SK-N-SH treated with all-trans-retinoic acid at 6 μM for 48 hours (cell line): ENCODE measurements at regions not wholly inside any gene's neighbourhood (a gene's known extent, or its start where the extent isn't known, plus 50 kb on each side); places are given as distances from the start of the nearest gene placed in this dataset.

Experiments used
- ATAC-seq: fragments of 200-7000 bp; cut with Tn5 transposase; 3 replicates; pipeline ENCODE4 v1.9.1; 2020; ENCODE audit warnings: mild to moderate bottlenecking, moderate library complexity
- ARNTL ChIP-seq: fragments of 450-650 bp; formaldehyde crosslinking; IDR thresholded peaks from 2 replicates; pipeline ENCODE4 v1.5.0; 2020; ENCODE audit warnings: low read depth, mild to moderate bottlenecking, moderate library complexity, borderline replicate concordance
- BACH2 ChIP-seq: fragments of 250-450 bp; sonication (Bioruptor Pico); IDR thresholded peaks from 2 replicates; pipeline ENCODE4 v1.9.0; 2021; ENCODE audit warnings: mild to moderate bottlenecking, borderline replicate concordance
- CSDC2 ChIP-seq: fragments of 250-450 bp; sonication (Bioruptor Pico); IDR thresholded peaks from 2 replicates; pipeline ENCODE4 v1.5.0; 2020; ENCODE audit warnings: mild to moderate bottlenecking, moderate library complexity
- GLIS3 ChIP-seq: fragments of 250-450 bp; sonication (Bioruptor Pico); IDR thresholded peaks from 2 replicates; pipeline ENCODE4 v1.5.0; 2020; ENCODE audit warnings: mild to moderate bottlenecking, moderate library complexity
- ISL1 ChIP-seq: fragments of 250-450 bp; sonication (Bioruptor Pico); IDR thresholded peaks from 2 replicates; pipeline ENCODE4 v2.1.2; 2022; ENCODE audit warnings: mild to moderate bottlenecking, moderate library complexity
- OSR1 ChIP-seq: fragments of 250-450 bp; sonication (Bioruptor Pico); IDR thresholded peaks from 2 replicates; pipeline ENCODE4 v1.8.0; 2022; ENCODE audit warnings: moderate library complexity, mild to moderate bottlenecking, inconsistent platforms
- PPARA ChIP-seq: fragments of 250-450 bp; sonication (Bioruptor Pico); IDR thresholded peaks from 2 replicates; pipeline ENCODE4 v1.5.0; 2020; ENCODE audit warnings: mild to moderate bottlenecking, borderline replicate concordance
- RARB ChIP-seq: fragments of 250-450 bp; sonication (Bioruptor Pico); IDR thresholded peaks from 2 replicates; pipeline ENCODE4 v1.8.0; 2021; ENCODE audit warnings: mild to moderate bottlenecking, moderate library complexity
- SNAI2 ChIP-seq: fragments of 250-450 bp; sonication (Bioruptor Pico); IDR thresholded peaks from 2 replicates; pipeline ENCODE4 v1.5.0; 2020; ENCODE audit warnings: mild to moderate bottlenecking, moderate library complexity
- TCF4 ChIP-seq: fragments of 250-450 bp; sonication (Bioruptor Pico); IDR thresholded peaks from 2 replicates; pipeline ENCODE4 v1.8.0; 2021; ENCODE audit warnings: mild to moderate bottlenecking, moderate library complexity, borderline replicate concordance
- TOX ChIP-seq: fragments of 250-450 bp; sonication (Bioruptor Pico); IDR thresholded peaks from 2 replicates; pipeline ENCODE4 v1.8.0; 2021; ENCODE audit warnings: mild to moderate bottlenecking, moderate library complexity, borderline replicate concordance
- ZC3H10 ChIP-seq: fragments of 250-450 bp; sonication (Bioruptor Pico); IDR thresholded peaks from 2 replicates; pipeline ENCODE4 v1.5.1; 2021; ENCODE audit warnings: mild to moderate bottlenecking, moderate library complexity
- ZFP3 ChIP-seq: fragments of 250-450 bp; sonication (Bioruptor Pico); IDR thresholded peaks from 2 replicates; pipeline ENCODE4 v1.5.0; 2020; ENCODE audit warnings: mild to moderate bottlenecking, moderate library complexity
- ZFP30 ChIP-seq: fragments of 450-650 bp; formaldehyde crosslinking; IDR thresholded peaks from 2 replicates; pipeline ENCODE4 v1.5.0; 2022; ENCODE audit warnings: mild to moderate bottlenecking, moderate library complexity
- ZNF565 ChIP-seq: fragments of 450-650 bp; formaldehyde crosslinking; conservative IDR thresholded peaks from 2 replicates; pipeline ENCODE4 v1.5.0; 2020; ENCODE audit warnings: low read depth, mild to moderate bottlenecking, moderate library complexity
- ZNF70 ChIP-seq: fragments of 450-650 bp; formaldehyde crosslinking; IDR thresholded peaks from 2 replicates; pipeline ENCODE4 v1.5.0; 2020; ENCODE audit warnings: mild to moderate bottlenecking, moderate library complexity
- ZNF8 ChIP-seq: fragments of 450-650 bp; formaldehyde crosslinking; IDR thresholded peaks from 2 replicates; pipeline ENCODE4 v1.5.0; 2020; ENCODE audit warnings: mild to moderate bottlenecking, moderate library complexity
- TF ChIP-seq, protein P1 (sequence below): fragments of 250-450 bp; sonication (Bioruptor Pico); IDR thresholded peaks from 2 replicates; pipeline ENCODE4 v1.8.0; 2021; ENCODE audit warnings: low read depth, mild to moderate bottlenecking, moderate library complexity, borderline replicate concordance
- TF ChIP-seq, protein P2 (sequence below): fragments of 250-450 bp; sonication (Bioruptor Pico); IDR thresholded peaks from 2 replicates; pipeline ENCODE4 v1.5.1; 2021; ENCODE audit warnings: mild to moderate bottlenecking, moderate library complexity
- TF ChIP-seq, protein P3 (sequence below): fragments of 250-450 bp; sonication (Bioruptor Pico); IDR thresholded peaks from 2 replicates; pipeline ENCODE4 v1.5.1; 2020; ENCODE audit warnings: low read depth, mild to moderate bottlenecking, moderate library complexity
- TF ChIP-seq, protein P4 (sequence below): fragments of 250-450 bp; sonication (Bioruptor Pico); IDR thresholded peaks from 2 replicates; pipeline ENCODE4 v1.8.0; 2020; ENCODE audit warnings: mild to moderate bottlenecking, moderate library complexity, borderline replicate concordance
- TF ChIP-seq, protein P5 (sequence below): fragments of 250-450 bp; sonication (Bioruptor Pico); IDR thresholded peaks from 2 replicates; pipeline ENCODE4 v1.5.0; 2020; ENCODE audit warnings: mild to moderate bottlenecking, moderate library complexity

DNA sequence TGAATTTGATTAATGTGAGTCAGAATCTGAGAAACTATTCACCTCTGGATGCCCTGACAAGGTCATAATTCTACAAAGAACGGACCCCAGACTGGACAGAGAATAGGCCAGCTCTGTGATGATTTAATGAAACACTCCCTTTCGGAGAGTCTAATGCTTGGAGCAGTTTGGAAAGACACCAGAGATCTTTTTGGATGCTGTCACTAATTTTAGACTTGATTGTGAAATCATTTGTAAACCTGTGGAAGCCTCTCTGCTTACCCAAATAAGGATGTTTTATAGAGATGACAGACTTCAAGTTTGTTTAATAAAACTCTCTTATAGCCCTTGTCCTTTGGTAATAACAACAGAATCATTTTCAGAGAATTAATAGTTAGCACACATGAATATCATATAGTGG, 83.5 kb downstream of the MYL12B start:
- TF ChIP-seq, protein P1, sequence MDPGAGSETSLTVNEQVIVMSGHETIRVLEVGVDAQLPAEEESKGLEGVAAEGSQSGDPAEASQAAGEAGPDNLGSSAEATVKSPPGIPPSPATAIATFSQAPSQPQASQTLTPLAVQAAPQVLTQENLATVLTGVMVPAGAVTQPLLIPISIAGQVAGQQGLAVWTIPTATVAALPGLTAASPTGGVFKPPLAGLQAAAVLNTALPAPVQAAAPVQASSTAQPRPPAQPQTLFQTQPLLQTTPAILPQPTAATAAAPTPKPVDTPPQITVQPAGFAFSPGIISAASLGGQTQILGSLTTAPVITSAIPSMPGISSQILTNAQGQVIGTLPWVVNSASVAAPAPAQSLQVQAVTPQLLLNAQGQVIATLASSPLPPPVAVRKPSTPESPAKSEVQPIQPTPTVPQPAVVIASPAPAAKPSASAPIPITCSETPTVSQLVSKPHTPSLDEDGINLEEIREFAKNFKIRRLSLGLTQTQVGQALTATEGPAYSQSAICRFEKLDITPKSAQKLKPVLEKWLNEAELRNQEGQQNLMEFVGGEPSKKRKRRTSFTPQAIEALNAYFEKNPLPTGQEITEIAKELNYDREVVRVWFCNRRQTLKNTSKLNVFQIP (CRISPR knock-in tag) = no peak
- no peak for TF ChIP-seq ZNF565 (CRISPR knock-in tag)
- no peak for TF ChIP-seq BACH2
- no peak for TF ChIP-seq TCF4
- no peak for TF ChIP-seq ZNF70
- TF ChIP-seq ZNF8 (CRISPR knock-in tag) = no peak
- TF ChIP-seq, protein P2, sequence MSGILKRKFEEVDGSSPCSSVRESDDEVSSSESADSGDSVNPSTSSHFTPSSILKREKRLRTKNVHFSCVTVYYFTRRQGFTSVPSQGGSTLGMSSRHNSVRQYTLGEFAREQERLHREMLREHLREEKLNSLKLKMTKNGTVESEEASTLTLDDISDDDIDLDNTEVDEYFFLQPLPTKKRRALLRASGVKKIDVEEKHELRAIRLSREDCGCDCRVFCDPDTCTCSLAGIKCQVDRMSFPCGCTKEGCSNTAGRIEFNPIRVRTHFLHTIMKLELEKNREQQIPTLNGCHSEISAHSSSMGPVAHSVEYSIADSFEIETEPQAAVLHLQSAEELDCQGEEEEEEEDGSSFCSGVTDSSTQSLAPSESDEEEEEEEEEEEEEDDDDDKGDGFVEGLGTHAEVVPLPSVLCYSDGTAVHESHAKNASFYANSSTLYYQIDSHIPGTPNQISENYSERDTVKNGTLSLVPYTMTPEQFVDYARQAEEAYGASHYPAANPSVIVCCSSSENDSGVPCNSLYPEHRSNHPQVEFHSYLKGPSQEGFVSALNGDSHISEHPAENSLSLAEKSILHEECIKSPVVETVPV (CRISPR knock-in tag) = no peak
- TF ChIP-seq SNAI2 (CRISPR knock-in tag) = no peak
- TF ChIP-seq TOX (CRISPR knock-in tag) = no peak
- TF ChIP-seq, protein P3, sequence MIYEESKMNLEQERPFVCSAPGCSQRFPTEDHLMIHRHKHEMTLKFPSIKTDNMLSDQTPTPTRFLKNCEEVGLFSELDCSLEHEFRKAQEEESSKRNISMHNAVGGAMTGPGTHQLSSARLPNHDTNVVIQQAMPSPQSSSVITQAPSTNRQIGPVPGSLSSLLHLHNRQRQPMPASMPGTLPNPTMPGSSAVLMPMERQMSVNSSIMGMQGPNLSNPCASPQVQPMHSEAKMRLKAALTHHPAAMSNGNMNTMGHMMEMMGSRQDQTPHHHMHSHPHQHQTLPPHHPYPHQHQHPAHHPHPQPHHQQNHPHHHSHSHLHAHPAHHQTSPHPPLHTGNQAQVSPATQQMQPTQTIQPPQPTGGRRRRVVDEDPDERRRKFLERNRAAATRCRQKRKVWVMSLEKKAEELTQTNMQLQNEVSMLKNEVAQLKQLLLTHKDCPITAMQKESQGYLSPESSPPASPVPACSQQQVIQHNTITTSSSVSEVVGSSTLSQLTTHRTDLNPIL = no peak
- TF ChIP-seq ISL1 (CRISPR knock-in tag) = no peak
- TF ChIP-seq, protein P4, sequence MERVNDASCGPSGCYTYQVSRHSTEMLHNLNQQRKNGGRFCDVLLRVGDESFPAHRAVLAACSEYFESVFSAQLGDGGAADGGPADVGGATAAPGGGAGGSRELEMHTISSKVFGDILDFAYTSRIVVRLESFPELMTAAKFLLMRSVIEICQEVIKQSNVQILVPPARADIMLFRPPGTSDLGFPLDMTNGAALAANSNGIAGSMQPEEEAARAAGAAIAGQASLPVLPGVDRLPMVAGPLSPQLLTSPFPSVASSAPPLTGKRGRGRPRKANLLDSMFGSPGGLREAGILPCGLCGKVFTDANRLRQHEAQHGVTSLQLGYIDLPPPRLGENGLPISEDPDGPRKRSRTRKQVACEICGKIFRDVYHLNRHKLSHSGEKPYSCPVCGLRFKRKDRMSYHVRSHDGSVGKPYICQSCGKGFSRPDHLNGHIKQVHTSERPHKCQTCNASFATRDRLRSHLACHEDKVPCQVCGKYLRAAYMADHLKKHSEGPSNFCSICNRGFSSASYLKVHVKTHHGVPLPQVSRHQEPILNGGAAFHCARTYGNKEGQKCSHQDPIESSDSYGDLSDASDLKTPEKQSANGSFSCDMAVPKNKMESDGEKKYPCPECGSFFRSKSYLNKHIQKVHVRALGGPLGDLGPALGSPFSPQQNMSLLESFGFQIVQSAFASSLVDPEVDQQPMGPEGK (CRISPR knock-in tag) = no peak
- TF ChIP-seq CSDC2 = no peak

DNA sequence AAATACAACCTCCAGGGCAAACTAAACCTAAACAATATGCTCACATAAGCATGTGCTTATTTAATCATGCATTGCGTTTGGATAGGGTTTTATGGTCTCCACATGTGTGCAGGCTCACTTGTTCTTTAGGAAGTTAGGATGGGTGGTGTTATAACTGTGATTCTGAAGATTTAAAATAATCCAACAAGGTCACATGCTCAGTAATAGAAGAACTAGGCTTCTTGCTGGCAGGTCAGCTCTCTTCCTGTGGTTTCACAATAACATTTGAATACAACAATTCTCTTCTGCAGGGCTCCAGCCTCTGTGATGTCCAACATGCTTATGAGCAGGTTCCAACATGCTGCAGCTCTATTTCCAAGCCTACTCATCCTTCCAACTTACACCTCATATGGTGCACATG, 84.0 kb downstream of the MYL12B start:
- TF ChIP-seq RARB (no peak), TCF4 (no peak), OSR1 (CRISPR knock-in tag) (no peak), TOX (CRISPR knock-in tag) (no peak)
- TF ChIP-seq, all 23 proteins: peak for 0
- no peak for ATAC-seq

More for the DNA sequence above, 83.5 kb downstream of the MYL12B start:
- no peak for ATAC-seq

DNA sequence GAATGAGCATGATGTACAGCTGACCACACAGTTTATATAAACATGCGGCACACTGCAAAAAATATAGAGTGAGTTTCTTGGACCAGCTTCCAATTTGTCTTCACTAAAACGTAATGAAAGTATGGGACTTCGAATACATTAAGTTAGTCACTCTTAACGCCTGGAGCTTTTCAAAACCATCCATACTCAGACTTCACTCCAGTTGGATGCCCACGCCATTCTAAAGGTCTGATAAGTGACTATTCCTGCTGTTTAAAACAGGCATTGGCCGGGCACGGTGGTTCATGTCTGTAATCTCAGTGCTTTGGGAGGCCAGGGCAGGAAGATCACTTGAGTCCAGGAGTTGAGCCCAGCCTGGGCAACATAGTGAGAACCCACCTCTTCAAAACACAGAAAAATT, 84.6 kb downstream of the MYL12B start:
- TF ChIP-seq CSDC2 (no peak), ZNF565 (CRISPR knock-in tag) (no peak), OSR1 (CRISPR knock-in tag) (no peak), ZFP30 (CRISPR knock-in tag) (no peak), TCF4 (no peak), ZC3H10 (CRISPR knock-in tag) (no peak), ZNF70 (no peak), SNAI2 (CRISPR knock-in tag) (no peak), ZFP3 (CRISPR knock-in tag) (no peak), ARNTL (CRISPR knock-in tag) (no peak), RARB (no peak), PPARA (CRISPR knock-in tag) (no peak), GLIS3 (CRISPR knock-in tag) (no peak)
- TF ChIP-seq, protein P5, sequence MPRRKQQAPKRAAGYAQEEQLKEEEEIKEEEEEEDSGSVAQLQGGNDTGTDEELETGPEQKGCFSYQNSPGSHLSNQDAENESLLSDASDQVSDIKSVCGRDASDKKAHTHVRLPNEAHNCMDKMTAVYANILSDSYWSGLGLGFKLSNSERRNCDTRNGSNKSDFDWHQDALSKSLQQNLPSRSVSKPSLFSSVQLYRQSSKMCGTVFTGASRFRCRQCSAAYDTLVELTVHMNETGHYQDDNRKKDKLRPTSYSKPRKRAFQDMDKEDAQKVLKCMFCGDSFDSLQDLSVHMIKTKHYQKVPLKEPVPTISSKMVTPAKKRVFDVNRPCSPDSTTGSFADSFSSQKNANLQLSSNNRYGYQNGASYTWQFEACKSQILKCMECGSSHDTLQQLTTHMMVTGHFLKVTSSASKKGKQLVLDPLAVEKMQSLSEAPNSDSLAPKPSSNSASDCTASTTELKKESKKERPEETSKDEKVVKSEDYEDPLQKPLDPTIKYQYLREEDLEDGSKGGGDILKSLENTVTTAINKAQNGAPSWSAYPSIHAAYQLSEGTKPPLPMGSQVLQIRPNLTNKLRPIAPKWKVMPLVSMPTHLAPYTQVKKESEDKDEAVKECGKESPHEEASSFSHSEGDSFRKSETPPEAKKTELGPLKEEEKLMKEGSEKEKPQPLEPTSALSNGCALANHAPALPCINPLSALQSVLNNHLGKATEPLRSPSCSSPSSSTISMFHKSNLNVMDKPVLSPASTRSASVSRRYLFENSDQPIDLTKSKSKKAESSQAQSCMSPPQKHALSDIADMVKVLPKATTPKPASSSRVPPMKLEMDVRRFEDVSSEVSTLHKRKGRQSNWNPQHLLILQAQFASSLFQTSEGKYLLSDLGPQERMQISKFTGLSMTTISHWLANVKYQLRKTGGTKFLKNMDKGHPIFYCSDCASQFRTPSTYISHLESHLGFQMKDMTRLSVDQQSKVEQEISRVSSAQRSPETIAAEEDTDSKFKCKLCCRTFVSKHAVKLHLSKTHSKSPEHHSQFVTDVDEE (CRISPR knock-in tag) = no peak
- TF ChIP-seq, protein P1 (CRISPR knock-in tag) = no peak
- TF ChIP-seq, protein P3 = no peak
- TF ChIP-seq, protein P2 (CRISPR knock-in tag) = no peak
- TF ChIP-seq, protein P4 (CRISPR knock-in tag) = no peak
- ATAC-seq = no peak
